ENCODE measurements at regions not wholly inside any gene's neighbourhood (a gene's known extent, or its start where the extent isn't known, plus 50 kb on each side); places are given as distances from the start of the nearest gene placed in this dataset.

GRCh38 chr13:72132075-72132474, 265.1 kb upstream of the DACH1 start:
- TF ChIP-seq CTCF (IDR thresholded peaks at IDR 0.05; ENCODE audit: low read depth, low read length, missing control alignments), result no peak
- no peak overlapping the region for H3K4me3 ChIP-seq (ENCODE audit: low read depth, low read length)
- DNase-seq (ENCODE audit: low read depth), result no peak

- no peak for TF ChIP-seq CTCF (IDR thresholded peaks at IDR 0.05; ENCODE audit: low read depth, low read length, missing control alignments)
- H3K4me3 ChIP-seq (ENCODE audit: low read depth, low read length), result no peak overlapping the region
- DNase-seq (ENCODE audit: low read depth), result no peak
Observed at GRCh38 chr13:72129117-72129516, 262.1 kb upstream of the DACH1 start.

GRCh38 chr13:72127031-72127430, 260.0 kb upstream of the DACH1 start:
- DNase-seq (ENCODE audit: low read depth), result no peak
- no peak for TF ChIP-seq CTCF (IDR thresholded peaks at IDR 0.05; ENCODE audit: low read depth, low read length, missing control alignments)
- H3K4me3 ChIP-seq (ENCODE audit: low read depth, low read length), result no peak overlapping the region

GRCh38 chr13:72126424-72126823, 259.4 kb upstream of the DACH1 start:
- no peak overlapping the region for H3K4me3 ChIP-seq (ENCODE audit: low read depth, low read length)
- TF ChIP-seq CTCF (IDR thresholded peaks at IDR 0.05; ENCODE audit: low read depth, low read length, missing control alignments), result no peak
- DNase-seq (ENCODE audit: low read depth), result no peak

- no peak for DNase-seq (ENCODE audit: low read depth)
- H3K4me3 ChIP-seq (ENCODE audit: low read depth, low read length), result no peak overlapping the region
- no peak for TF ChIP-seq CTCF (IDR thresholded peaks at IDR 0.05; ENCODE audit: low read depth, low read length, missing control alignments)
Observed at GRCh38 chr13:72125561-72125960, 258.6 kb upstream of the DACH1 start.

- no peak overlapping the region for H3K4me3 ChIP-seq (ENCODE audit: low read depth, low read length)
- no peak for DNase-seq (ENCODE audit: low read depth)
- no peak for TF ChIP-seq CTCF (IDR thresholded peaks at IDR 0.05; ENCODE audit: low read depth, low read length, missing control alignments)
Observed at GRCh38 chr13:72122661-72123255, 255.8 kb upstream of the DACH1 start.

GRCh38 chr13:72121466-72121865, 254.5 kb upstream of the DACH1 start:
- H3K4me3 ChIP-seq (ENCODE audit: low read depth, low read length), result no peak overlapping the region
- no peak for DNase-seq (ENCODE audit: low read depth)
- TF ChIP-seq CTCF (IDR thresholded peaks at IDR 0.05; ENCODE audit: low read depth, low read length, missing control alignments), result no peak
